ENCODE measurements at regions not wholly inside any gene's neighbourhood (a gene's known extent, or its start where the extent isn't known, plus 50 kb on each side); places are given as distances from the start of the nearest gene placed in this dataset.

GRCh38 chr5:29949301-29949872 is 1244.1 kb upstream of the CDH6 start:
- Histone ChIP-seq H3K36me3 (replicated peaks; ENCODE audit: low read depth, low read length) (no peaks in the 10 kb centered on the region), H3K4me1 (ENCODE audit: low read length) (no peaks in the 10 kb centered on the region), H3K27me3 (ENCODE audit: low read depth, low read length) (no peaks in the 10 kb centered on the region), H3K9ac (ENCODE audit: low read length) (no peak overlapping the region), H3K4me3 (ENCODE audit: low read length) (no peak overlapping the region), H3K79me2 (ENCODE audit: low read length) (no peaks in the 10 kb centered on the region), H2AFZ (ENCODE audit: low read depth, low read length) (no peak overlapping the region), H3K4me2 (ENCODE audit: low read length) (no peak overlapping the region), H3K9me3 (ENCODE audit: insufficient read depth, low read length) (no peaks in the 10 kb centered on the region), H4K20me1 (ENCODE audit: insufficient read depth, low read length) (no peaks in the 10 kb centered on the region), H3K27ac (ENCODE audit: low read length) (no peak overlapping the region)
- TF ChIP-seq CTCF (IDR thresholded peaks at IDR 0.05; ENCODE audit: low read depth, low read length) (no peak), EZH2phosphoT487 (IDR thresholded peaks at IDR 0.05; ENCODE audit: low read depth) (no peak)

- no peaks in the 10 kb centered on the region for H3K27me3 ChIP-seq (ENCODE audit: low read depth, low read length)
- H3K4me3 ChIP-seq (ENCODE audit: low read length), result no peak overlapping the region
- no peak overlapping the region for H3K9ac ChIP-seq (ENCODE audit: low read length)
- H2AFZ ChIP-seq (ENCODE audit: low read depth, low read length), result no peak overlapping the region
- no peaks in the 10 kb centered on the region for H3K79me2 ChIP-seq (ENCODE audit: low read length)
- H3K27ac ChIP-seq (ENCODE audit: low read length), result no peak overlapping the region
- H4K20me1 ChIP-seq (ENCODE audit: insufficient read depth, low read length), result no peaks in the 10 kb centered on the region
- H3K4me2 ChIP-seq (ENCODE audit: low read length), result no peak overlapping the region
- no peaks in the 10 kb centered on the region for H3K4me1 ChIP-seq (ENCODE audit: low read length)
- no peaks in the 10 kb centered on the region for H3K36me3 ChIP-seq (replicated peaks; ENCODE audit: low read depth, low read length)
- H3K9me3 ChIP-seq (ENCODE audit: insufficient read depth, low read length), result no peaks in the 10 kb centered on the region
- TF ChIP-seq EZH2phosphoT487 (IDR thresholded peaks at IDR 0.05; ENCODE audit: low read depth) (no peak), CTCF (IDR thresholded peaks at IDR 0.05; ENCODE audit: low read depth, low read length) (no peak)
Observed at GRCh38 chr5:29944327-29944726, 1249.2 kb upstream of the CDH6 start.

GRCh38 chr5:29942089-29942488 is 1251.4 kb upstream of the CDH6 start:
- no peak overlapping the region for H3K9ac ChIP-seq (ENCODE audit: low read length)
- H3K9me3 ChIP-seq (ENCODE audit: insufficient read depth, low read length), result no peaks in the 10 kb centered on the region
- no peak overlapping the region for H3K4me2 ChIP-seq (ENCODE audit: low read length)
- no peaks in the 10 kb centered on the region for H3K4me1 ChIP-seq (ENCODE audit: low read length)
- no peak overlapping the region for H2AFZ ChIP-seq (ENCODE audit: low read depth, low read length)
- H3K79me2 ChIP-seq (ENCODE audit: low read length), result no peaks in the 10 kb centered on the region
- no peaks in the 10 kb centered on the region for H3K27me3 ChIP-seq (ENCODE audit: low read depth, low read length)
- no peak overlapping the region for H3K27ac ChIP-seq (ENCODE audit: low read length)
- H3K36me3 ChIP-seq (replicated peaks; ENCODE audit: low read depth, low read length), result no peaks in the 10 kb centered on the region
- no peak for TF ChIP-seq CTCF (IDR thresholded peaks at IDR 0.05; ENCODE audit: low read depth, low read length)
- no peak for TF ChIP-seq EZH2phosphoT487 (IDR thresholded peaks at IDR 0.05; ENCODE audit: low read depth)
- no peak overlapping the region for H3K4me3 ChIP-seq (ENCODE audit: low read length)
- H4K20me1 ChIP-seq (ENCODE audit: insufficient read depth, low read length), result no peaks in the 10 kb centered on the region

GRCh38 chr5:29939988-29940387 is 1253.5 kb upstream of the CDH6 start:
- Histone ChIP-seq H3K36me3 (replicated peaks; ENCODE audit: low read depth, low read length) (no peaks in the 10 kb centered on the region), H3K4me2 (ENCODE audit: low read length) (no peak overlapping the region), H3K4me1 (ENCODE audit: low read length) (no peaks in the 10 kb centered on the region), H4K20me1 (ENCODE audit: insufficient read depth, low read length) (no peaks in the 10 kb centered on the region), H3K79me2 (ENCODE audit: low read length) (no peaks in the 10 kb centered on the region), H3K4me3 (ENCODE audit: low read length) (no peak overlapping the region), H3K27ac (ENCODE audit: low read length) (no peak overlapping the region), H3K27me3 (ENCODE audit: low read depth, low read length) (no peaks in the 10 kb centered on the region), H2AFZ (ENCODE audit: low read depth, low read length) (no peak overlapping the region), H3K9me3 (ENCODE audit: insufficient read depth, low read length) (no peaks in the 10 kb centered on the region), H3K9ac (ENCODE audit: low read length) (no peak overlapping the region)
- TF ChIP-seq EZH2phosphoT487 (IDR thresholded peaks at IDR 0.05; ENCODE audit: low read depth), result no peak
- no peak for TF ChIP-seq CTCF (IDR thresholded peaks at IDR 0.05; ENCODE audit: low read depth, low read length)

All from OCI-LY3 (cell line).